ENCODE measurements at regions not wholly inside any gene's neighbourhood (a gene's known extent, or its start where the extent isn't known, plus 50 kb on each side); places are given as distances from the start of the nearest gene placed in this dataset.

- WGBS, 2 experiments (ENCODE audit: extremely low coverage in 1 of 2, insufficient coverage in 1 of 2, insufficient read length in 1 of 2, insufficient replicate concordance in 2 of 2, low coverage in 1 of 2, low lambda C conversion rate in 2 of 2, missing lambda C conversion rate in 1 of 2) = 87% methylated on average over 6 of the region's 6 CpGs; no CpG with 5 or more reads in 1 of the 2 experiments
These were observed 120.0 kb upstream of the FHL2 start for GRCh38 chr2:105518897-105519296.

More at GRCh38 chr2:105518897-105519296, 120.0 kb upstream of the FHL2 start:
- H4K20me1 ChIP-seq (replicated peaks in 1 of 2; ENCODE audit: control insufficient read depth in 1 of 2, insufficient read depth in 2 of 2, low read length in 2 of 2) = no peaks in the 10 kb centered on the region
- H3K18ac ChIP-seq (ENCODE audit: extremely low read depth, low read length) = no peak overlapping the region
- no peak overlapping the region for H2BK20ac ChIP-seq (ENCODE audit: low read length)
- no peaks in the 10 kb centered on the region for H3K23me2 ChIP-seq (ENCODE audit: low read depth, low read length)
- no peaks in the 10 kb centered on the region for H3K79me2 ChIP-seq (ENCODE audit: control insufficient read depth in 1 of 2, insufficient read depth in 2 of 2, low read length in 2 of 2)
- H2AFZ ChIP-seq (ENCODE audit: low read length) = no peak overlapping the region
- H2BK15ac ChIP-seq (ENCODE audit: low read length) = no peak overlapping the region
- H3K4me3 ChIP-seq (ENCODE audit: extremely low read depth in 1 of 4, insufficient read depth in 2 of 4, low read depth in 3 of 4, low read length in 4 of 4) = no peak overlapping the region
- no peaks in the 10 kb centered on the region for H3K27me3 ChIP-seq (replicated peaks in 1 of 4; ENCODE audit: control insufficient read depth in 3 of 4, extremely low read depth in 1 of 4, insufficient read depth in 3 of 4, low read length in 3 of 4)
- ChIA-PET CTCF (ENCODE audit: partially characterized antibody) (interaction anchor here (0.6 to 11.2 kb wide), 16 partner anchors 10 to 455 kb away, joined by 3 to 122 read pairs (median 4); partner anchors contain the start of gene FHL2), POLR2A (ENCODE audit: partially characterized antibody) (interaction anchor here (1.2 kb wide), 1 partner anchor 168 kb away, joined by 3 read pairs; no protein-coding TSS in a partner anchor)
- no peak overlapping the region for H3K14ac ChIP-seq (ENCODE audit: insufficient read length)
- H3K27ac ChIP-seq (ENCODE audit: low read depth, low read length) = no peak overlapping the region
- no peak overlapping the region for H4K5ac ChIP-seq (ENCODE audit: insufficient read length, low read depth, low read length)
- no peaks in the 10 kb centered on the region for H3K9me3 ChIP-seq (ENCODE audit: insufficient read depth in 2 of 2, low read depth in 1 of 2, low read length in 1 of 2)
- no peak overlapping the region for H2BK120ac ChIP-seq (replicated peaks; ENCODE audit: low read depth, low read length)
- no peak overlapping the region for H3K4me2 ChIP-seq (ENCODE audit: insufficient read depth in 1 of 2, low read depth in 2 of 2, low read length in 2 of 2)
- H3K4me1 ChIP-seq (replicated peaks in 1 of 4; ENCODE audit: control insufficient read depth in 3 of 4, insufficient read depth in 4 of 4, low read length in 3 of 4) = no peaks in the 10 kb centered on the region
- H3K23ac ChIP-seq (ENCODE audit: insufficient read length) = no peak overlapping the region
- no peak overlapping the region for H3K4ac ChIP-seq (replicated peaks; ENCODE audit: insufficient read length, low read depth, low read length)
- H2BK12ac ChIP-seq (ENCODE audit: low read depth, low read length) = no peak overlapping the region
- FAIRE-seq (no peak), DNase-seq (ENCODE audit: low read depth in 1 of 2, low spot score in 2 of 2) (no peak)
- H3K36me3 ChIP-seq (ENCODE audit: control insufficient read depth in 2 of 4, insufficient read depth in 4 of 4, low read length in 3 of 4) = no peaks in the 10 kb centered on the region
- TF ChIP-seq, protein P1, sequence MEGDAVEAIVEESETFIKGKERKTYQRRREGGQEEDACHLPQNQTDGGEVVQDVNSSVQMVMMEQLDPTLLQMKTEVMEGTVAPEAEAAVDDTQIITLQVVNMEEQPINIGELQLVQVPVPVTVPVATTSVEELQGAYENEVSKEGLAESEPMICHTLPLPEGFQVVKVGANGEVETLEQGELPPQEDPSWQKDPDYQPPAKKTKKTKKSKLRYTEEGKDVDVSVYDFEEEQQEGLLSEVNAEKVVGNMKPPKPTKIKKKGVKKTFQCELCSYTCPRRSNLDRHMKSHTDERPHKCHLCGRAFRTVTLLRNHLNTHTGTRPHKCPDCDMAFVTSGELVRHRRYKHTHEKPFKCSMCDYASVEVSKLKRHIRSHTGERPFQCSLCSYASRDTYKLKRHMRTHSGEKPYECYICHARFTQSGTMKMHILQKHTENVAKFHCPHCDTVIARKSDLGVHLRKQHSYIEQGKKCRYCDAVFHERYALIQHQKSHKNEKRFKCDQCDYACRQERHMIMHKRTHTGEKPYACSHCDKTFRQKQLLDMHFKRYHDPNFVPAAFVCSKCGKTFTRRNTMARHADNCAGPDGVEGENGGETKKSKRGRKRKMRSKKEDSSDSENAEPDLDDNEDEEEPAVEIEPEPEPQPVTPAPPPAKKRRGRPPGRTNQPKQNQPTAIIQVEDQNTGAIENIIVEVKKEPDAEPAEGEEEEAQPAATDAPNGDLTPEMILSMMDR (IDR thresholded peaks at IDR 0.05; ENCODE audit: control extremely low read depth in 1 of 3, insufficient read depth in 1 of 3, low read depth in 1 of 3, low read length in 3 of 3) = peak; percentile 20 to 41 (median 36); a peak in 3 of 4 replicates
- TF ChIP-seq USF2 (IDR thresholded peaks at IDR 0.05; ENCODE audit: low read length) = no peak
- peak; percentile 38 to 56 for TF ChIP-seq RAD21 (IDR thresholded peaks at IDR 0.05 in 1 of 2, conservative IDR thresholded peaks at IDR 0.05 in 1 of 2; ENCODE audit: low read depth in 2 of 2, low read length in 2 of 2)
- H4K91ac ChIP-seq (replicated peaks; ENCODE audit: insufficient read length, low read length) = no peak overlapping the region
- no peaks in the 10 kb centered on the region for H3K79me1 ChIP-seq (ENCODE audit: low read depth, low read length)
- no peak overlapping the region; the same call in 1 of the 2 replicates for H4K8ac ChIP-seq (ENCODE audit: extremely low read depth, insufficient read depth, low read length)
- H2AK5ac ChIP-seq (ENCODE audit: low read depth, low read length) = no peak overlapping the region
- no peak overlapping the region for H2BK5ac ChIP-seq (ENCODE audit: low read depth, low read length)
- no peak overlapping the region for H3K9ac ChIP-seq (replicated peaks in 1 of 4; ENCODE audit: extremely low read depth in 1 of 4, low read depth in 3 of 4, low read length in 3 of 4)
- no peak overlapping the region for H3K56ac ChIP-seq (replicated peaks; ENCODE audit: insufficient read length, low read depth, low read length)
